GM23338 (cell line): ENCODE measurements at regions not wholly inside any gene's neighbourhood (a gene's known extent, or its start where the extent isn't known, plus 50 kb on each side); places are given as distances from the start of the nearest gene placed in this dataset.

Experiments
- ATAC-seq: fragments of 200-7000 bp; cut with Tn5 transposase; 3 replicates; pipeline ENCODE4 v1.9.1; 2020
- DNase-seq: peaks from one replicate; pipeline ENCODE4 v3.0.0-alpha.2; 2015; ENCODE audit warnings: low spot score
- H2AFZ ChIP-seq: fragments of 200-600 bp; sonication (generic); 2 replicates; pipeline ENCODE4 v1.8.0; 2016; ENCODE audit warnings: antibody characterized with exemption, mild to moderate bottlenecking, moderate library complexity
- H3F3A ChIP-seq: fragments of 200-600 bp; sonication (generic); replicated peaks from 2 replicates; pipeline ENCODE4 v1.8.0; 2017; ENCODE audit warnings: antibody characterized with exemption, mixed run types, low read depth
- H3K27ac ChIP-seq: fragments of 200-600 bp; sonication (generic); 2 replicates; pipeline ENCODE4 v1.6.1; 2016; ENCODE audit warnings: low read depth
- H3K27me3 ChIP-seq: fragments of 200-600 bp; sonication (generic); 2 replicates; pipeline ENCODE4 v1.8.0; 2016; ENCODE audit warnings: mild to moderate bottlenecking, mixed run types, moderate library complexity; ENCODE audit not compliant: insufficient read depth
- H3K36me3 ChIP-seq: fragments of 200-600 bp; sonication (generic); 2 replicates; pipeline ENCODE4 v1.8.0; 2016; ENCODE audit warnings: mild to moderate bottlenecking; ENCODE audit not compliant: insufficient read depth
- H3K4me1 ChIP-seq: fragments of 200-600 bp; sonication (generic); 2 replicates; pipeline ENCODE4 v1.8.0; 2016; ENCODE audit warnings: mild to moderate bottlenecking, moderate library complexity; ENCODE audit not compliant: insufficient read depth
- H3K4me2 ChIP-seq: fragments of 200-600 bp; sonication (generic); 2 replicates; pipeline ENCODE4 v1.7.1; 2017; ENCODE audit warnings: mixed run types
- H3K4me3 ChIP-seq: fragments of 200-600 bp; sonication (generic); 2 replicates; pipeline ENCODE4 v1.6.1; 2016; ENCODE audit warnings: mixed run types
- H3K79me2 ChIP-seq: fragments of 200-600 bp; sonication (generic); replicated peaks from 2 replicates; pipeline ENCODE4 v1.8.0; 2017; ENCODE audit warnings: mild to moderate bottlenecking; ENCODE audit not compliant: insufficient read depth
- H3K9me2 ChIP-seq: fragments of 200-600 bp; sonication (generic); 2 replicates; pipeline ENCODE4 v1.8.0; 2017; ENCODE audit not compliant: insufficient read depth
- H4K20me1 ChIP-seq: fragments of 200-600 bp; sonication (generic); replicated peaks from 2 replicates; pipeline ENCODE4 v1.8.0; 2017; ENCODE audit warnings: mild to moderate bottlenecking; ENCODE audit not compliant: insufficient read depth
- H3K27ac Mint-ChIP-seq: 2 replicates; pipeline ENCODE4 v1.8.0; 2020; ENCODE audit warnings: inconsistent platforms, mild to moderate bottlenecking, moderate library complexity, mixed read lengths
- H3K27me3 Mint-ChIP-seq: 3 replicates; pipeline ENCODE4 v1.8.0; 2022; ENCODE audit warnings: low read depth, mild to moderate bottlenecking, moderate library complexity, mixed read lengths, inconsistent platforms; ENCODE audit not compliant: insufficient read depth, poor library complexity
- H3K36me3 Mint-ChIP-seq: 3 replicates; pipeline ENCODE4 v1.8.0; 2021; ENCODE audit warnings: low read depth, mild to moderate bottlenecking, inconsistent platforms, moderate library complexity, mixed read lengths
- H3K4me1 Mint-ChIP-seq: 3 replicates; pipeline ENCODE4 v1.8.0; 2020; ENCODE audit warnings: mild to moderate bottlenecking, inconsistent platforms, mixed read lengths
- H3K4me3 Mint-ChIP-seq: 3 replicates; pipeline ENCODE4 v1.8.0; 2021; ENCODE audit warnings: moderate library complexity, mild to moderate bottlenecking, inconsistent platforms, mixed read lengths
- H3K9me3 Mint-ChIP-seq: 3 replicates; pipeline ENCODE4 v1.8.0; 2020; ENCODE audit warnings: moderate library complexity, mild to moderate bottlenecking, inconsistent platforms, mixed read lengths
- CTCF ChIP-seq, 2 experiments: fragments of 200-600 bp in 1 of 2; sonication (generic) in 1 of 2; conservative IDR thresholded peaks; 2 replicates each; pipeline versions ENCODE4 v1.5.1 to v1.6.1; 2016 to 2017; ENCODE audit warnings: antibody characterized with exemption in 2 of 2, low read depth in 2 of 2, mild to moderate bottlenecking in 2 of 2, moderate library complexity in 1 of 2
- ETS1 ChIP-seq: IDR thresholded peaks from 2 replicates; pipeline ENCODE4 v1.6.1; 2016; ENCODE audit warnings: antibody characterized with exemption
- EZH2 ChIP-seq: fragments of 200-600 bp; sonication (generic); IDR thresholded peaks from one replicate; pipeline ENCODE4 v1.8.0; 2017; ENCODE audit warnings: antibody characterized with exemption, mild to moderate bottlenecking, low read depth; ENCODE audit not compliant: unreplicated experiment
- NANOG ChIP-seq: IDR thresholded peaks from 2 replicates; pipeline ENCODE4 v1.6.1; 2016; ENCODE audit warnings: antibody characterized with exemption, borderline replicate concordance

- Histone ChIP-seq H2AFZ (peak overlapping the region; percentile 86), H3K4me2 (peak overlapping the region; percentile 86), H3K4me1 (peaks cover 11% of the 10 kb centered on the region), H3K79me2 (no peaks in the 10 kb centered on the region), H4K20me1 (no peaks in the 10 kb centered on the region), H3K36me3 (no peaks in the 10 kb centered on the region), H3K4me3 (peak overlapping the region; percentile 54), H3F3A (no peaks in the 10 kb centered on the region), H3K9me2 (no peaks in the 10 kb centered on the region), H3K27ac (no peak overlapping the region), H3K27me3 (no peaks in the 10 kb centered on the region)
- Mint-ChIP-seq H3K27ac (no peak overlapping the region), H3K9me3 (no peaks in the 10 kb centered on the region), H3K36me3 (no peaks in the 10 kb centered on the region), H3K4me3 (peak overlapping the region; percentile 59), H3K27me3 (no peaks in the 10 kb centered on the region), H3K4me1 (peaks cover 8% of the 10 kb centered on the region)
- no peak for TF ChIP-seq CTCF (conservative IDR thresholded peaks at IDR 0.05; ENCODE audit: low read depth in 2 of 2)
- no peak for TF ChIP-seq EZH2
- TF ChIP-seq ETS1 = no peak
- ATAC-seq (peak; percentile 96), DNase-seq (peak; percentile 77)
Measured at GRCh38 chr4:147157860-147158701, 212.4 kb upstream of the TTC29 start.

GRCh38 chr4:147160908-147161513, 215.3 kb upstream of the TTC29 start:
- no peak overlapping the region for H3K4me2 ChIP-seq
- Mint-ChIP-seq H3K4me1 (peaks cover 8% of the 10 kb centered on the region), H3K27me3 (no peaks in the 10 kb centered on the region), H3K9me3 (no peaks in the 10 kb centered on the region), H3K27ac (no peak overlapping the region), H3K36me3 (no peaks in the 10 kb centered on the region), H3K4me3 (no peak overlapping the region)
- H3K27me3 ChIP-seq = no peaks in the 10 kb centered on the region
- H4K20me1 ChIP-seq = no peaks in the 10 kb centered on the region
- TF ChIP-seq CTCF (conservative IDR thresholded peaks at IDR 0.05; ENCODE audit: low read depth in 2 of 2) = peak; percentile 75 to 81
- no peak for TF ChIP-seq NANOG
- H3K4me3 ChIP-seq = no peak overlapping the region
- H3K27ac ChIP-seq = no peak overlapping the region
- no peaks in the 10 kb centered on the region for H3K79me2 ChIP-seq
- peaks cover 11% of the 10 kb centered on the region for H3K4me1 ChIP-seq
- no peak overlapping the region for H2AFZ ChIP-seq
- peak; percentile 45 for ATAC-seq
- H3F3A ChIP-seq = no peaks in the 10 kb centered on the region
- peak; percentile 72 for DNase-seq
- no peaks in the 10 kb centered on the region for H3K36me3 ChIP-seq
- H3K9me2 ChIP-seq = no peaks in the 10 kb centered on the region
